Glomerular endothelial cell (primary cell): ENCODE measurements at regions not wholly inside any gene's neighbourhood (a gene's known extent, or its start where the extent isn't known, plus 50 kb on each side); places are given as distances from the start of the nearest gene placed in this dataset.

Experiments used
- DNase-seq: peaks from one replicate; pipeline ENCODE4 v3.0.0-alpha.2; 2011; ENCODE audit warnings: low read depth, low spot score; ENCODE audit errors: extremely low read depth

- no peak for DNase-seq
Measured at GRCh38 chr10:110355141-110355831, 50.6 kb upstream of the SMNDC1 start.

- DNase-seq, result no peak
Measured at GRCh38 chr10:110355922-110356627, 51.4 kb upstream of the SMNDC1 start.

GRCh38 chr10:110356628-110357245 is 52.0 kb upstream of the SMNDC1 start:
- DNase-seq, result no peak

DNA sequence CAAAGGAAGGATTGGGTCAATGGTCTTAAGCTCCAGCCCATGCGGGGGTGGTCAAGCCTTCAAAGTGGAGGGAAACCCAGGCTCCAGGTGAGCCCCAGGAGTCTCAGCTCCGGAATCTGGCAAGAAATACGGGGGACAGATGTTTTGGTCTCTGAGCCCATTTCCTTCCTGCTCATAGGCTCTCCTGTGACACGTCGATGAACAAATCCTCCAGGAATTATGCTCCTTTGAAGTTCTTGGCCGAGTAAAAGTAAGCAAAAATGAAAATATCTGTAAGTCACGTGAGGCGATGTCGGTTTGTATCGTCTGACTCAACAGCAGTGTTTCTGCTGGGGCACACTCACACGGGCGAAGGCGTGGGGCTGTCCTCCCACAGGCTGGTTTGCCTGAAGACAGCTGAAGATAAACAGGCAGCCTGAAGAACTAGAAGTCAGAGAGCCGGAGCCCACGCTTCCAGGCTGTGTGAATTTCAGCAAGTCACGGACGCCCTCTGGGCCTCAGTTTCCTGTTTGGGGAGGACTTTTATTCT is 52.6 kb upstream of the SMNDC1 start:
- DNase-seq, result no peak

- no peak for DNase-seq
Measured at GRCh38 chr10:110357871-110358270, 53.2 kb upstream of the SMNDC1 start.

DNA sequence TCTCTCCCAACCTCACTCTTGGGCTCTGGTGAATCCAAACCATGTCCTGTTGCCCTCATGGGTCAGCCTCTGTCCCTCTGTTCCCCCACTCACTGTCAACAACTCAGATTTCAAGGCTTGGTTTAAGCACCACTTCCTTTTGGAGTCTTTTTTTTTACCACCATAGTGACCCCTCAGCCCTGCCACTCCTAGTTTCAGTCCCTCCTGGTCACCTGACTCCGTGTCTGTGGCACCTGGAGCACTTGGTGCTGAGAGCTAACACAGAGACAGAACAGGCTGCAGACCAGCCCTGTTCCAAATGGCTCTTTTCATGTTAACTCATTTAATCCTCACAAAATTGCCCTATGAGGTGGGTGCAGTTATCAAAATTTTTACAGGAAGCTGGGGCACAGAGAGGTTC is 53.6 kb upstream of the SMNDC1 start:
- DNase-seq, result no peak

- no peak for DNase-seq
Measured at GRCh38 chr10:110358869-110359629, 54.3 kb upstream of the SMNDC1 start.

- no peak for DNase-seq
Measured at GRCh38 chr10:110360857-110361474, 56.2 kb upstream of the SMNDC1 start.

DNA sequence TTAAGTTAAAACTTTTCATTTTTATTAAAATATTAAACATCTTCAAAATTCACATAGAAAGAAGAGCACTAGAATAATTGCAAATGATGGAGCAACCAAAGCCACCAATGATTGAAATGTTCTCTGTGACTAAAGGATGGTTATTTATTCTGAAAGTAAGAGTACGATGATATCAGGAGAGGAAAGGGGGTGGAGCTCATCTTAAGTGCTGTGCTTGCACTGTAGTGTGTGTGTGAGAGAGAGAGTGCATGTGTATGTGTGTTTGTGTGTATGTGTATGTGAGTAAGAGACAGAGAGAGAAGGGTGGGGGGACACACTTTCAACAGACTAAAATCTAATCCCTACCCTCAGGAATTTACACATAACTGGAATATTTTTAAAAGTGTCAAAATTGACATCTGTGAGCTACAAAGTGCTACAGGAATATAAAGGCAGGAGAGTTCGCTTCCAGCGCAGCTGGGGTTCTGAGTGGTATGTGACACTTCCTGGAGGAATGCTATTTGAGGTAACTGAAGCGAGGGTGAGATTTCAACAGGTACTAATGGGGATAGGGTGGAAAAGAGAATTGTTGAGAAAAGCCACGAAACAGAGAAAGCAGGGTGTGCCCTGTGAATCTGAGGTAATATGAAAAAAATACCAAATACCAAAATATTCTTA is 57.2 kb upstream of the SMNDC1 start:
- DNase-seq, result no peak

DNA sequence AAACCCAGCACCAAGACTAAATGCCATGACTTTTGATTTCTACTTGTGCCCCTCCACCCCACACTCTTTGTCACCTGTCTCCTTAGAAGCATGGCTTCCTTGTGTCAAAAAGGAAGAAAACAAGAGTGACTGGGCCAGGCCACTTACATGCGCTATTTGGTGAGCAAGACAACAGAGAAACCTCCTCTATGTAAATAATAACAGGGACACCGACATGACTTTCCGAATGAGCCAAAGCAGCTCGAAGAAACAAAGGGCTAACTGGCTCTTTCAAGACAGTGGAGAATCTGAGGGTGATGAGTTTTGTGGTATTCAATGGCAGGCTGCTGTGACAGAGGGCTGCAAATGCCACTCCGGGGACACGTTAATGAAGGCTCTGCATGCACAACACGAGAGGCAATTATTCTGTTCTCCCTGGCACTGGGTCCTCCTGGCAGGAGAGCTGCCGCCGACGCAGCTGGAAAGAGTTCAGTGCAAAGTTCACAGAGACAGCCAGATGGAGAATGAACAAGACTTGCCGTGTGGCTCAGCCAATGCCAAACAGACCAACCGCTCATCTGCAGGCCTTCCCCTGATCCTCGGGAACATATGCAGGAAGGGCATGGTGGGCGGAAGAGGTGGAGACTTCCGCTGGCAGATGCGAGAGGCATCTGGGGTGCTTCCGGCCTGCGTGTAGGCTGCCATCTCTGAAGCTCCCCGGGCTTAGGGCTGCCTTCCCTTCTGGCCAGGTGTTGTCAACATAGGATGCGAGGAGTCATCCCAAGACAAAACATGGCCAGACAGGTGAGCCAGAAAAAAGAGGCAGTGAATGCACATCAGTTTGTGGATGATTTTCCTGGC is 59.1 kb upstream of the SMNDC1 start:
- DNase-seq, result no peak

DNA sequence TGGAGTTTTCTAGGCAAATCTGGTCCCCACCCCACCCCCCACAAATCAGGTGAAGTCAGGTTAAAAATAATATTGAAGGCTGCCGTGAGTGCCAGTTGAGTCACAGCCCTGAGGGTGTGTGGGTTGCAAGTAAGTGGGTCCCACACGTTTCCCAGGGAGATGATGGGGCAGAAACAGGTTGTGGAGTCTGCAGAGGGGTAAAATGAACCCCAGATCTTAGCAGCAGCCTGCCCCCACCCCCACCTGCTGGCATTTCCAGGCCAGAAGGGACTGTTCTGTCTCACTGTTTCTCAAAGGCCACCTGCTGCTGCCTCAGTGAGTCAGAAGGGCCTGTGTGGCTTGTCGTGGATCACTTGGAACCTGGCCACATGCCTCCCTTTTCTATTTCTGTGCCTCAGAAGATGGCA is 59.8 kb upstream of the SMNDC1 start:
- no peak for DNase-seq

DNA sequence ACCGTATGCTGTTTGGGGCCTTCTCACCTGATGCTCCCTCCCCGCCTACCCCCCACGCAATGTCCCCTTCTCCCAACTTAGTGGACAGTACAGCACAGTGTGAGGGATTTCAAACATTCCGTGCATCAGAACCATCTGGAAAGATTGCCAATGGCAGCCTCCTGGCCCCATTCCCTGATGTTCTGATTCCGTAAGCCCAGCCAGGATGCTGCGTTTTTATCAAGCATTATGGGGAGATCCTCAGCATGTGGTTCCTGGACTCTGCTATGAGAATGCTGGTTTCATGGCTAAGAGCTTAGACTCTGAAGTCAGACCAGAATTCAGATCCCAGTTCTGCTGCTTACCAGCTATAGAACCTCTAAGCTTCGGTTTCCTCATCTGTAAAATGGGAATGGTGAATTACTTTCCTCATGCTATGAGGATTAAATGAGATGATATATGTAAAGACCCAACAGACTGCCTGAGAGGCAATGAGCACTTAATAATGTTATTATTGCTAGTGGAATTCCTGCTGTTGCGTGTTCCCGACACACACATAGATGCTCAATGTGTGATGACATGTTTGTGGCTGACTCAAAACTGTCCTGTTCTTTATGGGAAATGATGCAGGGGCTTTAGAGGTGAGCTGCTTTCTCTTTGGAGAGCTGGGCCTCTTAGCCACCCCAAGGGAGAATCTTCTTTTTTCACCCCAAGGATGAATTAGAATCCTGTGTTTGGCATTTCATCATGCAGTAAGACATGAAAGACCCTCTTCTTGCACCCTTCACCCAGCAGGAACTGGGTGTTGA is 60.8 kb upstream of the SMNDC1 start:
- DNase-seq, result no peak

GRCh38 chr10:110366635-110367034 is 61.9 kb upstream of the SMNDC1 start:
- no peak for DNase-seq

DNA sequence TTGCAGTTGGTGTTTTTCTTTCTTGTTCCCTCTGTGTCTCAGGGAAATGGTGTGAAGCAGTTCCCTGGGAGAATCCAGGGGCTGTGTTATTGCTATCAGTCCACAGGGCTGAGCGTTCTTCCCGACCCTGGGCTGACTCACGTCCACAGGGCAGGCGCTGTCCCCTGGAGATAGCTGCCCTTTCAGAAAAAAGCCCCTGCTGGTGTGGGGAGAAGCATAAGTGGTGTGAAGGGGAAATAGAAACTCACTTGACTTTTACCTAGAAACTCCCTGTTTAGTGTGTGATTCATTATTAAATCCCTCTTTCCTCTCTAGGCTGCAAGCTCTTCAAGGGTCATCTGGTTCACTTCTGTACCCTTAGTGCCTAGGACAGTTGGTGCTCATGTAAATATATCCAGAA is 63.3 kb upstream of the SMNDC1 start:
- DNase-seq, result no peak

DNA sequence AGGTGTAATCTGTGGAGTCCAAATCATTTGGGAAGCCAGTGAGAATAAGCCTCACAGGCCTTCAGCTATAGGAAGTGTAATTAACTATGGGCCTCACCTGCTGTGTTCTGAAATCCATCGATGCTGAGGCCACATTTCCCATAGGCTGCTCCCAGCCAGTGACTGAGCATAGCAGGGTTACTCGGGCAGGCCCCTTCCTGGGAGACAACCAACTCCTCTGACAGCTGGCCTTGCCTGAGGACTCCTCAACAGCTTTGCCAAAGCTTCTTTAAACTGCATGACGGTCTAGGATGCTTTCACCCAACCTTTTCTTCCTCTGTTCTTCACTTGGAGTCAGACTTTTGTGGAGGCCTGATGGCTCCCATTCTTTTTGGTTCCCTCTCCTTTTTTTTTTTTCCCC is 63.8 kb upstream of the SMNDC1 start:
- no peak for DNase-seq

- no peak for DNase-seq
Measured at GRCh38 chr10:110370006-110370405, 65.3 kb upstream of the SMNDC1 start.

GRCh38 chr10:110372656-110373055 is 67.9 kb upstream of the SMNDC1 start:
- no peak for DNase-seq

- no peak for DNase-seq
Measured at GRCh38 chr10:110373059-110373458, 68.3 kb upstream of the SMNDC1 start.
